ENCODE measurements at regions not wholly inside any gene's neighbourhood (a gene's known extent, or its start where the extent isn't known, plus 50 kb on each side); places are given as distances from the start of the nearest gene placed in this dataset.

- no peak for TF ChIP-seq POLR2A (IDR thresholded peaks at IDR 0.05)
- no peak for TF ChIP-seq CTCF (IDR thresholded peaks at IDR 0.05)
Measured at GRCh38 chr15:87557881-87558280, 698.7 kb downstream of the NTRK3 start.
